ENCODE measurements at regions not wholly inside any gene's neighbourhood (a gene's known extent, or its start where the extent isn't known, plus 50 kb on each side); places are given as distances from the start of the nearest gene placed in this dataset.

DNA sequence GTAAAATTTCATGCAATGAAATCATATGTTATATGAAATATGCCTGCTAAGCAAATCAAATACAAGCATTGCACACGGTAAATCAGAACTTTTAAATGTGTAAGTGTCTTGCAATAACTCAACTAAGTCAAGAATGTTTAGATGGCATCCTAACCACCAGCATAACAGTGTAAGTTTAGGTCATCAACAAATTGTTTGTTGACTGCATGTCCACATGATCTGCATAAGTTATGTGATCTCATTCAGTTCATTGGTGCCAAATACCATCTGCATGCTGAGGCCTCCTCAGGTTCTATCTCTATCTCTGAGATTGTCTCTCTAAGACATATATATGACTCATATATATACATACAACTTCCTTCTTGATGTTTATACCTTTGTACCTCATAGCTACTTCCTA lies 159.6 kb upstream of the STK32A start:
- WGBS (ENCODE audit: low lambda C conversion rate, missing lambda C conversion rate), result 53% methylated on average over 1 of the region's 1 CpG
- Histone ChIP-seq H3K4me2 (no peak overlapping the region), H3K36me3 (replicated peaks; ENCODE audit: insufficient read depth, low read depth) (no peaks in the 10 kb centered on the region), H2AFZ (no peak overlapping the region), H3K9me3 (ENCODE audit: low read depth) (no peaks in the 10 kb centered on the region), H3K4me3 (no peak overlapping the region), H4K20me1 (ENCODE audit: insufficient read depth, poor library complexity, severe bottlenecking) (no peaks in the 10 kb centered on the region), H3K79me2 (no peaks in the 10 kb centered on the region), H3K27ac (no peak overlapping the region), H3K4me1 (ENCODE audit: insufficient read depth) (no peaks in the 10 kb centered on the region), H3K9me2 (replicated peaks; ENCODE audit: insufficient read depth) (no peaks in the 10 kb centered on the region), H3K27me3 (no peaks in the 10 kb centered on the region)
- no peak for DNase-seq (ENCODE audit: low spot score)
- no peak for TF ChIP-seq EZH2phosphoT487 (IDR thresholded peaks at IDR 0.05; ENCODE audit: low read depth, severe bottlenecking, unreplicated experiment)
- TF ChIP-seq EZH2 (IDR thresholded peaks at IDR 0.05; ENCODE audit: borderline replicate concordance), result no peak
- TF ChIP-seq, protein P1, sequence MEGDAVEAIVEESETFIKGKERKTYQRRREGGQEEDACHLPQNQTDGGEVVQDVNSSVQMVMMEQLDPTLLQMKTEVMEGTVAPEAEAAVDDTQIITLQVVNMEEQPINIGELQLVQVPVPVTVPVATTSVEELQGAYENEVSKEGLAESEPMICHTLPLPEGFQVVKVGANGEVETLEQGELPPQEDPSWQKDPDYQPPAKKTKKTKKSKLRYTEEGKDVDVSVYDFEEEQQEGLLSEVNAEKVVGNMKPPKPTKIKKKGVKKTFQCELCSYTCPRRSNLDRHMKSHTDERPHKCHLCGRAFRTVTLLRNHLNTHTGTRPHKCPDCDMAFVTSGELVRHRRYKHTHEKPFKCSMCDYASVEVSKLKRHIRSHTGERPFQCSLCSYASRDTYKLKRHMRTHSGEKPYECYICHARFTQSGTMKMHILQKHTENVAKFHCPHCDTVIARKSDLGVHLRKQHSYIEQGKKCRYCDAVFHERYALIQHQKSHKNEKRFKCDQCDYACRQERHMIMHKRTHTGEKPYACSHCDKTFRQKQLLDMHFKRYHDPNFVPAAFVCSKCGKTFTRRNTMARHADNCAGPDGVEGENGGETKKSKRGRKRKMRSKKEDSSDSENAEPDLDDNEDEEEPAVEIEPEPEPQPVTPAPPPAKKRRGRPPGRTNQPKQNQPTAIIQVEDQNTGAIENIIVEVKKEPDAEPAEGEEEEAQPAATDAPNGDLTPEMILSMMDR (IDR thresholded peaks at IDR 0.05; ENCODE audit: poor library complexity), result no peak

DNA sequence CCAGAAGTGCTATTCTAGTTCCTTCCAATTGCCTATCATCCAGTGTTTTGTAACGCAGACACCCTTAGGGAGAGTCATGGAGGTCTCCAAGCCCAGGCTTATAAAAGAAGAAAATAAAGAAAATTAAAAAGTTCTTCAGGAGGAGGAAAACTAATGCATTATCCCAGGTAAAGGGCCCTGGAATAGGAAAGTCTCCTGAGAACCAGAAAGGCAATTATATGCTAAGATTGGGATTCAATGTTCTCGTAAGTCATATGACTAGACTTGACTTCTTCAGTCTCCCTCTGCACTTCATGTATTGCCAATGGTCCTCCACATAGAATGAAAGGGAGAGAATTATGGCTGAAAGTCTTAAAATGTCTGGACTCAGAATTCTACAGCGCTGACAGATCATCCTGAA lies 154.4 kb upstream of the STK32A start:
- no peaks in the 10 kb centered on the region for H3K4me1 ChIP-seq (ENCODE audit: insufficient read depth)
- no peak overlapping the region for H2AFZ ChIP-seq
- no peaks in the 10 kb centered on the region for H3K9me3 ChIP-seq (ENCODE audit: low read depth)
- 94% methylated on average over 3 of the region's 3 CpGs for WGBS (ENCODE audit: low lambda C conversion rate, missing lambda C conversion rate)
- no peak overlapping the region for H3K4me2 ChIP-seq
- H3K79me2 ChIP-seq, result no peaks in the 10 kb centered on the region
- H3K27me3 ChIP-seq, result no peaks in the 10 kb centered on the region
- DNase-seq (ENCODE audit: low spot score), result no peak
- H3K36me3 ChIP-seq (replicated peaks; ENCODE audit: insufficient read depth, low read depth), result no peaks in the 10 kb centered on the region
- no peaks in the 10 kb centered on the region for H3K9me2 ChIP-seq (replicated peaks; ENCODE audit: insufficient read depth)
- H4K20me1 ChIP-seq (ENCODE audit: insufficient read depth, poor library complexity, severe bottlenecking), result no peaks in the 10 kb centered on the region
- H3K27ac ChIP-seq, result no peak overlapping the region
- no peak overlapping the region for H3K4me3 ChIP-seq
- TF ChIP-seq EZH2phosphoT487 (IDR thresholded peaks at IDR 0.05; ENCODE audit: low read depth, severe bottlenecking, unreplicated experiment), result no peak
- TF ChIP-seq, protein P1 (IDR thresholded peaks at IDR 0.05; ENCODE audit: poor library complexity), result no peak
- no peak for TF ChIP-seq EZH2 (IDR thresholded peaks at IDR 0.05; ENCODE audit: borderline replicate concordance)

DNA sequence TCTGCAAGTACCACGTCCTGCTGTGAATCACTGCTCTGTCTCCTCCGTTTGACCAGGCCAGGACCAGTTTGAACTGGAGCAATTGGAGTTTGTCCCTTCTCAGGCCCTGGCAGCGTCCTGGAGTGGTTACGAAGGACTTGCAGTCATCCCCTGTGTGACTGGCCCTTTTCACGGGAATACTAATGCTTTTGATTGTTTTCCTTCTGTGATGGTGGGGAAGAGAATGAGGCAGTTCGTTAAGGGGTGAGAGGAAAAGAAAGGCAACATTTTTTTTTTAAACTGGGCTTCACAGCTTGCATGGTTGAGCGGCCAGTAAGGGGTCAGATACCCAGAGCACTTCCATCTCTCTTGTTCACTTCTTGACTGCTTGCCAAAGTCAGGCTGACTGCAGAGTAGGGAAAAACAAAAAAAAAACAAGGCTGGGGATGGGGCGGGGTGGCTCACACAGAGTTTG lies 153.5 kb upstream of the STK32A start:
- no peaks in the 10 kb centered on the region for H3K9me2 ChIP-seq (replicated peaks; ENCODE audit: insufficient read depth)
- H3K4me1 ChIP-seq (ENCODE audit: insufficient read depth), result no peaks in the 10 kb centered on the region
- WGBS (ENCODE audit: low lambda C conversion rate, missing lambda C conversion rate), result 70% methylated on average over 8 of the region's 8 CpGs
- no peaks in the 10 kb centered on the region for H3K36me3 ChIP-seq (replicated peaks; ENCODE audit: insufficient read depth, low read depth)
- H3K27ac ChIP-seq, result no peak overlapping the region
- no peak overlapping the region for H3K4me2 ChIP-seq
- H4K20me1 ChIP-seq (ENCODE audit: insufficient read depth, poor library complexity, severe bottlenecking), result no peaks in the 10 kb centered on the region
- H3K27me3 ChIP-seq, result no peaks in the 10 kb centered on the region
- H3K79me2 ChIP-seq, result no peaks in the 10 kb centered on the region
- no peak for DNase-seq (ENCODE audit: low spot score)
- H2AFZ ChIP-seq, result no peak overlapping the region
- H3K4me3 ChIP-seq, result no peak overlapping the region
- TF ChIP-seq EZH2 (IDR thresholded peaks at IDR 0.05; ENCODE audit: borderline replicate concordance) (no peak), EZH2phosphoT487 (IDR thresholded peaks at IDR 0.05; ENCODE audit: low read depth, severe bottlenecking, unreplicated experiment) (no peak)
- TF ChIP-seq, protein P1 (IDR thresholded peaks at IDR 0.05; ENCODE audit: poor library complexity), result no peak
- H3K9me3 ChIP-seq (ENCODE audit: low read depth), result no peaks in the 10 kb centered on the region

DNA sequence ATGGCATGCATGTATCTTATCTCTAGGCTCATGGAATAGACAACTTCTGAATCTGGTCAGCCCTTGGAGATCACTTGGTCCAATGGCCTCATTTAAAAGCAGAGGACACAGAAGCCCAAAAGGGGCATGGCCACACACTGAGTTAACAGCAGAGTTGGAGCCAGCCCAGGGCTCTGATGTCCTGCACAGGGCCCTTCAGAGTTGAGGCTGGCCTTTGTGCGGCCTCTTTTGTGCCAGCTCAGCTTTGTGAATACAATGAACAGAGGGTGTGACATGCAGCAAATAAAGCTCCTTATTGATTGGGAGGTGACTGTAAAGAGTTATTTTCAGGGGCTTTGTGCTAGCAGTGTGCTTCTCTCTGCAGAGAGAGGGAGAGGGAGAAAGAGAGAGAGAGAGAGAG lies 150.1 kb upstream of the STK32A start:
- Histone ChIP-seq H2AFZ (no peak overlapping the region), H3K9me2 (replicated peaks; ENCODE audit: insufficient read depth) (no peaks in the 10 kb centered on the region), H3K79me2 (no peaks in the 10 kb centered on the region), H3K4me1 (ENCODE audit: insufficient read depth) (no peaks in the 10 kb centered on the region), H3K36me3 (replicated peaks; ENCODE audit: insufficient read depth, low read depth) (no peaks in the 10 kb centered on the region), H3K4me2 (no peak overlapping the region), H3K27ac (no peak overlapping the region), H3K4me3 (no peak overlapping the region), H4K20me1 (ENCODE audit: insufficient read depth, poor library complexity, severe bottlenecking) (no peaks in the 10 kb centered on the region), H3K9me3 (ENCODE audit: low read depth) (no peaks in the 10 kb centered on the region), H3K27me3 (no peaks in the 10 kb centered on the region)
- TF ChIP-seq, protein P1 (IDR thresholded peaks at IDR 0.05; ENCODE audit: poor library complexity), result no peak
- TF ChIP-seq EZH2phosphoT487 (IDR thresholded peaks at IDR 0.05; ENCODE audit: low read depth, severe bottlenecking, unreplicated experiment) (no peak), EZH2 (IDR thresholded peaks at IDR 0.05; ENCODE audit: borderline replicate concordance) (no peak)
- 93% methylated on average over 1 of the region's 1 CpG for WGBS (ENCODE audit: low lambda C conversion rate, missing lambda C conversion rate)
- no peak for DNase-seq (ENCODE audit: low spot score)
